ENCODE measurements at regions not wholly inside any gene's neighbourhood (a gene's known extent, or its start where the extent isn't known, plus 50 kb on each side); places are given as distances from the start of the nearest gene placed in this dataset.

GRCh38 chr20:22687676-22688349 lies 103.4 kb upstream of the FOXA2 start:
- no peak overlapping the region for H3K4me3 ChIP-seq
- peaks cover 0 to 8% (median 0%) of the 10 kb centered on the region in 7 donors for H3K27me3 ChIP-seq (replicated peaks in 1 of 7)
- TF ChIP-seq POLR2A (IDR thresholded peaks at IDR 0.05) = no peak
- TF ChIP-seq CTCF (IDR thresholded peaks at IDR 0.05 in 8 of 11, conservative IDR thresholded peaks at IDR 0.05 in 3 of 11) = no peak
- no peak for TF ChIP-seq POLR2AphosphoS5 (IDR thresholded peaks at IDR 0.05)
- intact Hi-C loops (cut with DNase I; ENCODE audit: low total_unique reads) = loop anchor here (10.0 kb wide), 1 partner anchor 233 kb away; no protein-coding TSS in a partner anchor
- 55 to 75% (median 62%) methylated on average over 6 of the region's 6 CpGs for WGBS, 5 donors
- no peaks in the 10 kb centered on the region for H3K36me3 ChIP-seq
- no peaks in the 10 kb centered on the region for H3K9me3 ChIP-seq
- peaks cover 0 to 34% (median 24%) of the 10 kb centered on the region in 6 donors for H3K4me1 ChIP-seq
- no peak overlapping the region for H3K27ac ChIP-seq
- no peak for DNase-seq

- H3K36me3 ChIP-seq = no peaks in the 10 kb centered on the region
- H3K27me3 ChIP-seq (replicated peaks in 1 of 7) = peaks cover 0 to 8% (median 0%) of the 10 kb centered on the region in 7 donors
- no peak for TF ChIP-seq POLR2AphosphoS5 (IDR thresholded peaks at IDR 0.05)
- TF ChIP-seq CTCF (IDR thresholded peaks at IDR 0.05 in 8 of 11, conservative IDR thresholded peaks at IDR 0.05 in 3 of 11) = no peak
- no peak for TF ChIP-seq POLR2A (IDR thresholded peaks at IDR 0.05)
- WGBS, 5 donors = 32 to 78% (median 59%) methylated on average over 2 of the region's 2 CpGs
- H3K27ac ChIP-seq = no peak overlapping the region
- no peak for DNase-seq
- no peak overlapping the region for H3K4me3 ChIP-seq
- H3K4me1 ChIP-seq = peaks cover 0 to 34% (median 24%) of the 10 kb centered on the region in 6 donors
- intact Hi-C loops (cut with DNase I; ENCODE audit: low total_unique reads) = loop anchor here (10.0 kb wide), 1 partner anchor 234 kb away; no protein-coding TSS in a partner anchor
- H3K9me3 ChIP-seq = no peaks in the 10 kb centered on the region
These were observed 104.1 kb upstream of the FOXA2 start for GRCh38 chr20:22688485-22688884.

- TF ChIP-seq POLR2AphosphoS5 (IDR thresholded peaks at IDR 0.05) = no peak
- no peak for TF ChIP-seq POLR2A (IDR thresholded peaks at IDR 0.05)
- no peak for TF ChIP-seq CTCF (IDR thresholded peaks at IDR 0.05 in 8 of 11, conservative IDR thresholded peaks at IDR 0.05 in 3 of 11)
- H3K27ac ChIP-seq = no peak overlapping the region
- no peaks in the 10 kb centered on the region for H3K36me3 ChIP-seq
- no peak overlapping the region for H3K4me3 ChIP-seq
- WGBS, 5 donors = 78 to 92% (median 87%) methylated on average over 5 of the region's 5 CpGs
- intact Hi-C loops (cut with DNase I; ENCODE audit: low total_unique reads) = loop anchor here (10.0 kb wide), 1 partner anchor 234 kb away; no protein-coding TSS in a partner anchor
- no peak for DNase-seq
- peaks cover 0 to 30% (median 20%) of the 10 kb centered on the region in 6 donors for H3K4me1 ChIP-seq
- peaks cover 0 to 8% (median 0%) of the 10 kb centered on the region in 7 donors for H3K27me3 ChIP-seq (replicated peaks in 1 of 7)
- H3K9me3 ChIP-seq = no peaks in the 10 kb centered on the region
These were observed 104.9 kb upstream of the FOXA2 start for GRCh38 chr20:22689266-22689665.

GRCh38 chr20:22690000-22690399 lies 105.6 kb upstream of the FOXA2 start:
- H3K27me3 ChIP-seq (replicated peaks in 1 of 7) = peaks cover 0 to 8% (median 0%) of the 10 kb centered on the region in 7 donors
- WGBS, 5 donors = 78 to 90% (median 80%) methylated on average over 7 of the region's 7 CpGs
- no peaks in the 10 kb centered on the region for H3K36me3 ChIP-seq
- no peaks in the 10 kb centered on the region for H3K9me3 ChIP-seq
- intact Hi-C loops (cut with DNase I; ENCODE audit: low total_unique reads) = loop anchor here (5.0 to 10.0 kb wide), 4 partner anchors 235 to 652 kb away; partner anchors contain the start of gene THBD
- no peak for TF ChIP-seq CTCF (IDR thresholded peaks at IDR 0.05 in 8 of 11, conservative IDR thresholded peaks at IDR 0.05 in 3 of 11)
- TF ChIP-seq POLR2A (IDR thresholded peaks at IDR 0.05) = no peak
- TF ChIP-seq POLR2AphosphoS5 (IDR thresholded peaks at IDR 0.05) = no peak
- DNase-seq = no peak
- no peak overlapping the region for H3K27ac ChIP-seq
- peaks cover 0 to 23% (median 14%) of the 10 kb centered on the region in 6 donors for H3K4me1 ChIP-seq
- no peak overlapping the region for H3K4me3 ChIP-seq
